WTC11 (cell line): ENCODE measurements at regions not wholly inside any gene's neighbourhood (a gene's known extent, or its start where the extent isn't known, plus 50 kb on each side); places are given as distances from the start of the nearest gene placed in this dataset.

ENCODE experiments used
- CTCF ChIP-seq: fragments of 200-600 bp; IDR thresholded peaks from 2 replicates; pipeline ENCODE4 v1.8.0; 2022; ENCODE audit warnings: antibody characterized with exemption
- IRF1 ChIP-seq: sonication (generic); formaldehyde crosslinking; IDR thresholded peaks from 2 replicates; pipeline ENCODE4 v1.8.0; 2023; ENCODE audit warnings: missing genetic modification reagents
- SMAD3 ChIP-seq: sonication (generic); formaldehyde crosslinking; IDR thresholded peaks from 2 replicates; pipeline ENCODE4 v1.8.0; 2022; ENCODE audit warnings: missing genetic modification reagents, mild to moderate bottlenecking, borderline replicate concordance

- TF ChIP-seq IRF1 (CRISPR knock-in tag), result no peak
- TF ChIP-seq SMAD3 (CRISPR knock-in tag), result no peak
- no peak for TF ChIP-seq CTCF
These were observed 497.5 kb downstream of the SOX6 start for GRCh38 chr11:15858881-15859280.
